PC-3 (cell line): ENCODE measurements at regions not wholly inside any gene's neighbourhood (a gene's known extent, or its start where the extent isn't known, plus 50 kb on each side); places are given as distances from the start of the nearest gene placed in this dataset.

Source experiments
- CTCF ChIP-seq: fragments of 300-600 bp; sonication (generic); conservative IDR thresholded peaks from 2 replicates; pipeline ENCODE4 v1.5.1; 2017; ENCODE audit warnings: antibody characterized with exemption, low read depth, mild to moderate bottlenecking, low read length
- EZH2phosphoT487 ChIP-seq: fragments of 300-600 bp; sonication (generic); IDR thresholded peaks from 2 replicates; pipeline ENCODE4 v1.6.1; 2018; ENCODE audit warnings: mild to moderate bottlenecking, antibody characterized with exemption, low read length, borderline replicate concordance

GRCh38 chr18:43515481-43515880 is 238.2 kb upstream of the SYT4 start:
- TF ChIP-seq CTCF (no peak), EZH2phosphoT487 (no peak)
